Neutrophil (primary cell): ENCODE measurements at regions not wholly inside any gene's neighbourhood (a gene's known extent, or its start where the extent isn't known, plus 50 kb on each side); places are given as distances from the start of the nearest gene placed in this dataset.
A peak's percentile ranks its signal among the peaks of the same experiment; 100 is the strongest.
"Not testable (repeated sequence)": the region's sequence is repeated elsewhere in the genome, so short reads cannot be mapped to it uniquely, and the experiment has no call there.

ENCODE experiments used
- H3K27ac ChIP-seq: fragments of 200-600 bp; sonication (generic); 2 replicates; pipeline ENCODE4 v1.5.1; 2016; ENCODE audit warnings: mild to moderate bottlenecking, moderate library complexity
- H3K27me3 ChIP-seq: fragments of 200-600 bp; sonication (generic); 2 replicates; pipeline ENCODE4 v1.6.0; 2016; ENCODE audit warnings: mild to moderate bottlenecking
- H3K36me3 ChIP-seq: fragments of 200-600 bp; sonication (generic); 2 replicates; pipeline ENCODE4 v1.5.1; 2017
- H3K4me1 ChIP-seq, 2 experiments: fragments of 200-600 bp in 1 of 2; sonication (generic) in 1 of 2; 1 replicate in 1 of 2; 2 replicates in 1 of 2; pipeline versions ENCODE4 v1.5.1 to v1.6.1; 2013 to 2016; ENCODE audit warnings: low read depth in 1 of 2, low read length in 1 of 2, mild to moderate bottlenecking in 1 of 2, moderate library complexity in 1 of 2; ENCODE audit not compliant: control insufficient read depth in 1 of 2, insufficient read depth in 1 of 2
- H3K4me3 ChIP-seq, 2 experiments: fragments of 200-600 bp in 1 of 2; sonication (generic) in 1 of 2; 1 replicate in 1 of 2; 2 replicates in 1 of 2; pipeline ENCODE4 v1.5.1; 2013 to 2016; ENCODE audit warnings: low read depth in 1 of 2, low read length in 1 of 2, mild to moderate bottlenecking in 1 of 2, moderate library complexity in 1 of 2
- H3K9me3 ChIP-seq: fragments of 200-600 bp; sonication (generic); 2 replicates; pipeline ENCODE4 v1.5.1; 2016
- CTCF ChIP-seq: fragments of 200-600 bp; sonication (generic); IDR thresholded peaks from 2 replicates; pipeline ENCODE4 v1.5.1; 2016; ENCODE audit warnings: antibody characterized with exemption

- H3K4me1 ChIP-seq, H3K27ac ChIP-seq, H3K4me3 ChIP-seq, H3K9me3 ChIP-seq, H3K27me3 ChIP-seq, H3K36me3 ChIP-seq: not testable (repeated sequence)
Measured at GRCh38 chr9:85792057-85792456, 50.3 kb upstream of the AGTPBP1 start.

- H3K9me3 ChIP-seq, H3K36me3 ChIP-seq, H3K27ac ChIP-seq, H3K4me3 ChIP-seq, H3K27me3 ChIP-seq: not testable (repeated sequence)
- peaks cover 9 to 13% of the 10 kb centered on the region in 2 experiments for H3K4me1 ChIP-seq
Measured at GRCh38 chr9:85802978-85803695, 61.4 kb upstream of the AGTPBP1 start.

GRCh38 chr9:85804847-85805133 lies 63.0 kb upstream of the AGTPBP1 start:
- peak overlapping the region; percentile 67 to 74 for H3K4me3 ChIP-seq
- peak overlapping the region; percentile 72 for H3K27ac ChIP-seq
- not testable (repeated sequence) for H3K27me3 ChIP-seq

GRCh38 chr9:85805134-85806005 lies 63.6 kb upstream of the AGTPBP1 start:
- H3K36me3 ChIP-seq, H3K27me3 ChIP-seq, H3K9me3 ChIP-seq: not testable (repeated sequence)
- TF ChIP-seq CTCF, result peak; percentile 50
- H3K4me3 ChIP-seq, result peak overlapping the region; percentile 67 to 74
- H3K4me1 ChIP-seq, result peaks cover 9 to 13% of the 10 kb centered on the region in 2 experiments
- H3K27ac ChIP-seq, result peak overlapping the region; percentile 72

More at GRCh38 chr9:85804847-85805133, 63.0 kb upstream of the AGTPBP1 start:
- H3K4me1 ChIP-seq, result peaks cover 9 to 13% of the 10 kb centered on the region in 2 experiments
- not testable (repeated sequence) for H3K36me3 ChIP-seq, H3K9me3 ChIP-seq

GRCh38 chr9:85808329-85808728 lies 66.6 kb upstream of the AGTPBP1 start:
- H3K27ac ChIP-seq, H3K36me3 ChIP-seq, H3K27me3 ChIP-seq, H3K4me3 ChIP-seq, H3K9me3 ChIP-seq: not testable (repeated sequence)
- peaks cover 9 to 13% of the 10 kb centered on the region in 2 experiments for H3K4me1 ChIP-seq

- H3K9me3 ChIP-seq, result not testable (repeated sequence)
Measured at GRCh38 chr9:85813388-85813787, 71.6 kb upstream of the AGTPBP1 start.

GRCh38 chr9:85814800-85815199 lies 73.0 kb upstream of the AGTPBP1 start:
- H3K9me3 ChIP-seq, H3K4me3 ChIP-seq, H3K27ac ChIP-seq, H3K36me3 ChIP-seq, H3K27me3 ChIP-seq, H3K4me1 ChIP-seq: not testable (repeated sequence)

More at GRCh38 chr9:85813388-85813787, 71.6 kb upstream of the AGTPBP1 start:
- not testable (repeated sequence) for H3K27ac ChIP-seq, H3K4me1 ChIP-seq, H3K27me3 ChIP-seq, H3K4me3 ChIP-seq, H3K36me3 ChIP-seq

GRCh38 chr9:85818971-85819370 lies 77.2 kb upstream of the AGTPBP1 start:
- not testable (repeated sequence) for H3K36me3 ChIP-seq, H3K9me3 ChIP-seq, H3K27me3 ChIP-seq, H3K27ac ChIP-seq, H3K4me3 ChIP-seq, H3K4me1 ChIP-seq
- peak; percentile 11 for TF ChIP-seq CTCF

- not testable (repeated sequence) for H3K4me1 ChIP-seq, H3K4me3 ChIP-seq, H3K9me3 ChIP-seq, H3K36me3 ChIP-seq, H3K27me3 ChIP-seq, H3K27ac ChIP-seq
Measured at GRCh38 chr9:85820598-85820997, 78.8 kb upstream of the AGTPBP1 start.

GRCh38 chr9:85824949-85825348 lies 83.2 kb upstream of the AGTPBP1 start:
- H3K9me3 ChIP-seq, H3K36me3 ChIP-seq, H3K4me1 ChIP-seq, H3K27me3 ChIP-seq, H3K27ac ChIP-seq, H3K4me3 ChIP-seq: not testable (repeated sequence)

GRCh38 chr9:85834591-85834990 lies 92.8 kb upstream of the AGTPBP1 start:
- H3K9me3 ChIP-seq, H3K27me3 ChIP-seq, H3K36me3 ChIP-seq, H3K4me3 ChIP-seq, H3K4me1 ChIP-seq, H3K27ac ChIP-seq: not testable (repeated sequence)

GRCh38 chr9:85843949-85844348 lies 97.0 kb upstream of the NAA35 start:
- not testable (repeated sequence) for H3K27ac ChIP-seq, H3K4me3 ChIP-seq, H3K9me3 ChIP-seq, H3K4me1 ChIP-seq, H3K27me3 ChIP-seq
- peaks cover 15% of the 10 kb centered on the region for H3K36me3 ChIP-seq
